Lung (tissue), 11 donors: ENCODE measurements at regions not wholly inside any gene's neighbourhood (a gene's known extent, or its start where the extent isn't known, plus 50 kb on each side); places are given as distances from the start of the nearest gene placed in this dataset.
A peak's percentile ranks its signal among the peaks of the same experiment; 100 is the strongest.

Experiments used
- ATAC-seq: fragments of 200-7000 bp; cut with Tn5 transposase; one replicate; pipeline ENCODE4 v1.9.1; 2020; ENCODE audit warnings: moderate number of reproducible peaks; ENCODE audit not compliant: insufficient read depth, low FRiP score
- DNase-seq, 3 donors: peaks; one replicate each; pipeline ENCODE4 v3.0.0-alpha.2; 2013 to 2017
- H3K27ac ChIP-seq, 2 donors: one replicate each; pipeline ENCODE4 v1.5.1; 2013; ENCODE audit warnings: mild to moderate bottlenecking in 2 of 2, moderate library complexity in 2 of 2, control low read depth in 1 of 2, inconsistent platforms in 1 of 2, low read depth in 1 of 2, low read length in 1 of 2
- H3K27me3 ChIP-seq, 3 donors: one replicate each; pipeline ENCODE4 v1.5.1; 2013; ENCODE audit warnings: low read length in 2 of 3; ENCODE audit not compliant: control insufficient read depth in 3 of 3, insufficient read depth in 3 of 3
- H3K36me3 ChIP-seq, 4 donors: one replicate each; pipeline ENCODE4 v1.5.1; 2013; ENCODE audit warnings: low read length in 4 of 4, mild to moderate bottlenecking in 1 of 4, moderate library complexity in 1 of 4; ENCODE audit not compliant: control insufficient read depth in 4 of 4, insufficient read depth in 4 of 4
- H3K4me1 ChIP-seq, 5 donors: one replicate each; pipeline ENCODE4 v1.5.1; 2013; ENCODE audit warnings: low read length in 5 of 5, mild to moderate bottlenecking in 2 of 5, moderate library complexity in 1 of 5; ENCODE audit not compliant: control insufficient read depth in 5 of 5, insufficient read depth in 5 of 5
- H3K4me3 ChIP-seq: one replicate; pipeline ENCODE4 v1.5.1; 2013; ENCODE audit warnings: mild to moderate bottlenecking, control low read depth, moderate library complexity
- H3K9ac ChIP-seq, 2 donors: one replicate each; pipeline ENCODE4 v1.5.1; 2013; ENCODE audit warnings: low read length in 2 of 2, control low read depth in 1 of 2; ENCODE audit not compliant: insufficient read depth in 1 of 2
- H3K9me3 ChIP-seq, 4 donors: one replicate each; pipeline ENCODE4 v1.5.1; 2013; ENCODE audit warnings: low read length in 3 of 4, mild to moderate bottlenecking in 1 of 4, moderate library complexity in 1 of 4; ENCODE audit not compliant: control insufficient read depth in 4 of 4, insufficient read depth in 3 of 4
- CTCF ChIP-seq: IDR thresholded peaks from 2 replicates; pipeline ENCODE4 v1.5.1; 2012; ENCODE audit warnings: mild to moderate bottlenecking; ENCODE audit errors: control extremely low read depth, extremely low read depth
- WGBS, 2 donors: extraction: QIAGEN DNeasy Blood & Tissue Kit; methylation state at CpG; one replicate each; pipeline ENCODE4 v1.1.7; 2013; 5-methylcytosine and 5-hydroxymethylcytosine counted together
- donor health status: control.
- donor health status: control.
- donor health status: Bipolar disorder and iron deficiency.
- donor health status: healthy.
- donor health status: DM: yes; HTN: yes; CAD: no.

DNA sequence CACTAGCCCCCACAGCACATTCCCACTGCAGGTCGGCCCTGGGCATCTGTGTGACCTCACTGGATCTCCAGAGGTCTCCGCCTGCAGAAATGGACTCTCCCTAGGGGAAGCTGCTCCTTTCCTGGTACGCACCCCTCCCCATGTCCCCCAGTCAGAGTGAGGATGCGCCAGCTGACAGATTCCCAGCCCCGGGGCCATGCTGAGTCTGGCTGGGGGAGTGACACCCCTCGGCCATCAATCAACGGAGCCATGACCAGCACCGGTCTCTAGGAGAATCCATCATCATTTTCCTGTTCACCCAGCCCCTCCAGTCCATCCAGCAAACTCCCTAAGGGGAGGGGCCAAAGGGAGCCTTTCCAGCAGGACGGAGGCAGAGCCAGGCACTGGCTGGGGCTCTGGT lies 68.7 kb upstream of the PAX7 start:
- TF ChIP-seq CTCF = no peak

GRCh38 chr1:18564676-18565075 lies 66.0 kb upstream of the PAX7 start:
- H3K9me3 ChIP-seq = peaks cover 0 to 7% (median 0%) of the 10 kb centered on the region in 4 donors
- H3K27me3 ChIP-seq = peaks cover 13 to 18% (median 15%) of the 10 kb centered on the region in 3 donors
- H3K4me1 ChIP-seq = no peaks in the 10 kb centered on the region
- peak in 2 of 3 donors; percentile 7 to 21 for DNase-seq
- WGBS, 2 donors = 37 to 66% methylated on average over 3 of the region's 3 CpGs
- no peak overlapping the region for H3K4me3 ChIP-seq
- no peak overlapping the region for H3K9ac ChIP-seq
- ATAC-seq = no peak
- H3K36me3 ChIP-seq = no peaks in the 10 kb centered on the region
- TF ChIP-seq CTCF = no peak
- H3K27ac ChIP-seq = no peak overlapping the region

More for the DNA sequence above, 68.7 kb upstream of the PAX7 start:
- H3K9ac ChIP-seq = no peak overlapping the region
- H3K4me1 ChIP-seq = no peaks in the 10 kb centered on the region
- no peaks in the 10 kb centered on the region for H3K36me3 ChIP-seq
- ATAC-seq = no peak
- no peak for DNase-seq
- H3K27ac ChIP-seq = no peak overlapping the region
- H3K9me3 ChIP-seq = peaks cover 0 to 3% (median 0%) of the 10 kb centered on the region in 4 donors
- WGBS, 2 donors = 42 to 61% methylated on average over 9 of the region's 9 CpGs
- no peak overlapping the region for H3K4me3 ChIP-seq
- H3K27me3 ChIP-seq = peaks cover 15 to 38% (median 24%) of the 10 kb centered on the region in 3 donors

DNA sequence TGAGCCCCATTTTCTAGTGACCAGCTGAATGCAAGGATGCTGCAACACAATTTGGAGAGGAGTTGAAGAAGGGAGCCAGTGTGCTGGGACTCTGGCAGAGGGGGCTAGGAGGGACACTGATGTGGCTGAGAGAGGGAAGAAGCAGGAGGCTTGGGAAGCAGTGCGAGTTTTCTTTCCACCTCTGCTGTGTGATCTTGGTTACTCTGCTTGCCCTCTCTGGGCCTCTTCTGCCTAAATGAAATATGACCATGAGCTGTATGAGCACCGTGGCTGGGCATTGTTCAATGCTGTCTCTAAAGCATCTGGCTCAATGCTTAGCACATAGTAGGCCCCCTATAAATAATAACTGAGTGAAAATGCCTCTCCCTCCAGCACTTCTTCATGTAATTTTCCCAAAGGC lies 65.3 kb upstream of the PAX7 start:
- ATAC-seq = no peak

More for the DNA sequence above, 65.3 kb upstream of the PAX7 start:
- Histone ChIP-seq H3K36me3 (no peaks in the 10 kb centered on the region), H3K4me1 (no peaks in the 10 kb centered on the region), H3K9me3 (peaks cover 0 to 7% (median 0%) of the 10 kb centered on the region in 4 donors), H3K27ac (no peak overlapping the region), H3K27me3 (peaks cover 11 to 13% (median 13%) of the 10 kb centered on the region in 3 donors), H3K4me3 (no peak overlapping the region), H3K9ac (no peak overlapping the region)
- 74 to 75% methylated on average over 2 of the region's 2 CpGs for WGBS, 2 donors
- no peak for TF ChIP-seq CTCF
- no peak for DNase-seq
